HCEC 1CT (cell line): ENCODE measurements at regions not wholly inside any gene's neighbourhood (a gene's known extent, or its start where the extent isn't known, plus 50 kb on each side); places are given as distances from the start of the nearest gene placed in this dataset.

Source experiments
- DNase-seq: peaks from one replicate; pipeline ENCODE4 v3.0.0-alpha.2; 2017

DNA sequence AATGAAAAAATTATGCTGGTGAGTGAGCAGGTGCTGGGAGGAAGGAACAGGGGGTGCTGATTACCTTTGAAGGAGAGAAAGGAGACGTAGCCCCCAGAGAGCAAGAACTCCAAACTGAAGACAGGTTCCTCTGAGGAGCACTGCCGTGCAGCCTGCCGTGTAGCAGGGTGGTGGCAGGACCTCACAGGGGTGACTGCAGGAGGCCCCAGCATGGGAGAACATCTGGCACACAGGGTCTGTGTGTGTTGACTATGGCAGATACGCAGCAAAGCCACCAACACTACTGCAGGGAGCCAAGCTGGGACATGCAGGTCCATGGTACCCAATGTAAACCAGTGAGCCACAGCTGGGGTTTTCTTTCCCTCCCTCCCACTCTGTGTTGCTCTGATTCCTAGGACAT is 192.1 kb upstream of the PDE1C start:
- no peak for DNase-seq

DNA sequence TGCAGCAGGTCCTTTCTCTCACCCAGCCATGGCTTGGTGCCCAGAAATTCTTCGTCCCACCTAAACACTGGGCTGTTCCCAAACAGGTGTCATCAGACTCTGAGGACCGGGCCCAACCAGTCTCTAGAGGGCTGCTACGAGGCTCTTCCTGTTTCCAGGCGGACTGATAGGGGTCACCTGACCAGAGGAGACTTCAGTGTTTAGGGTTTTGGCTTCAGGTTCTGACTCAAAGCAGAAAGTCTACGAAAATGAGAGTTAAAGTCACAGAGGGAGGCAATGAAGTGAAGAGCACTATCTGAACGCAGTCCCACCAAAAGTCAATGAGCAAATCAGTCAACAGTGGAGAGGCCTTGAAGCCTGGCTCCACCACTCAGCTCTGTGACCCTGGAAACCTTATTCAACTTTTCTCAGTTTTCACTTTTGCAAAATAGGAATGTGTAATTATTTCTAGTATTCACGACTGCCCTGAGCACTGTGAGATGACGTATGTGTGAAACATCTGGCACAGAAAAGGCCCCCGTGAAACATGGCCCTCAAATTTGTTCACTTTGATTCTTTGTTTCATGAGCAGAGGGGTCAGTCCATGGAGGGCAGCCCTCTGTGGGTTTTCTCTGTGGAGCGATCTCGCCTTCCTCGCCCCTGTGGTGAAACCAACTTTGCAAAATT is 189.9 kb upstream of the PDE1C start:
- no peak for DNase-seq

DNA sequence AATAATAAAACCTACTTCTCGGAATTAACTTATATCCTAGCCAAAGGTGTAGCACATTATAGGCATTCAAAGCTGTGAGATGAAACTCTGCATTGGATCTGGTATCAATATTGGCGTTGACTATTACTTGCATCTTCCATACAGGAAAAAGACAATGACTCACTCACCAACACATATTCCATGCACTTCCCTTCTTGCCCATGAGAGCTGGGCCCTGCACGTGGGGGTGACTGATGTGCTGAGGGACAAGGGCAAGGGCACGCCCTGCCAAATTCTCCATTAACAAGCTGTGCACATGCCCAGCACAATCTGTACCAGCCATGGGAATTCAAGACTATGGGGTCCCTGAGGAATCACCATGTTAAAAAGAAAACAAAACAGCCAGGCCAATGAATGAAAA is 188.1 kb upstream of the PDE1C start:
- no peak for DNase-seq

DNA sequence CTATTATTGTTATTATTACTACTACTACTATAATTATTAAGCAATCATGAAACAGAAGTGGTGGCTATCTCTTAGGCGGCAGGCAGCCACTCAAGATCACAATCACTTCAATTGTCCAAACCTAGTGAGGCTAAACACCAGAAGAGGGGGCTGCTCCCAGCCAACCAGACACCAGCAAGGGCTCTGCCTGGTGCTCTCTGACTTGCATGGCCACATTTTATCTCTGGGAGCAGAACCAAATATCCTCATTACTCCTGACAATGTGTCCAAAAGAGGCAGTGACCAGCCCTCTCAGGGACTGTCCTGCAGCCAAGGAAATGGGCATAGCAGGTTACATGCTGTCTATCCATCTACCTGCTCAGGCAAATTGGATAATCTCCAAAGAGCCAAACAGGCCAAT is 187.4 kb upstream of the PDE1C start:
- DNase-seq, result no peak

DNA sequence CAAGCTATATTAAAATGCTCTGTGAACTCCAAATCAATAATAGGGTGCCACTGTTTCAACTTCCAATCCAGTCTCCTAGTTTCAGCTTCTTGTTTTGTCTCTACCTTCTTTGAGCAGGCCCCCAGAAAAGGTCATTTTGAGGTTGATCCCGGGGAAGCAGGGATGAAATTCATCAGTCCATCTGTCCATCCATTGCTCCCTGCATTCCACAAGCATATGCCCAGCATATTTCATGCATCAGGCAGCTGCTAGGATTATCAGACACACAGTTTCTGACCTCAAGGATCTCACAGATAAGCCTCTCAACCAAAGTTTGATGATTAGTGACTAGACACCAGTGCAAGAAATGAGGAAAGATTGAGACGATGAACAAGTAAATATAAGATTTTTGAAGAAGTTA is 186.6 kb upstream of the PDE1C start:
- no peak for DNase-seq

DNA sequence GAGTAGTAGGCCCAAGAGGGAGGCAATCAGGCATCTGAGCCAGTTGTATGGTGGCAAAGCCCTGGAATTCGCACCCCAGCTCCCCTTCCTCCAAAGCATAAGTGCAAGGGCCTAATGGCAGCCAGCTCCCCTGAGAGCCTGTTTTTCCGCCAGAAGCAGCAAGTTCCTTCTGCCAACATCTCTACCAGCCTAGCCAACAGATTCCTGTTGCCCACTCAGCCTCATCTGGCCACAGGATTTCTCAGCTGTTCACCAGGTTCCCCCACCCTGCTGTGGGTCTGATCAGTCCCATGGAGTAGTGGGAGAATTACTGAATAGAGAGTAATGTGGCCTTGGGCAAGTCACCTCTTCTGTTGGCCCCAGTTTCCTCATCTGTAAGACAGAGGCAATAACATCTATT is 186.2 kb upstream of the PDE1C start:
- DNase-seq, result no peak

DNA sequence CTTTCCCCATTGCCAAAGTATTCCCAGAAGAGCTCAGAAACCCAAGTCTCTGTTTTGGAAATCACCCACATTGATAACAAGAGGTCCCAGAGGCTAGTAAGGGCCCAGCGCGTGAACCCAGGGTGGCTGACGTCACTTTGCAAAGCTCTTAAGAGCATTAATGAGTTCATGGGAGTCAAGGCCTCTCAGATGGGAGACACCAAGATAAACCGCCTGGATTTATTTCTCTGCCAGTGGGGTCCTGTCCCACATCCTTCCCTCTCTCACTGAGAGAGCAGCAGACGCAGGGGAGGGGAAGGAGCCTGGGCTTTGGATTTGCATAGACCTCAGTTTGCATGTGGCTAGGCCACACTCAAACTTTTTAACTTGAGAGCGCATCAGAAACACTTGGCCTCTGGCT is 184.8 kb upstream of the PDE1C start:
- no peak for DNase-seq

DNA sequence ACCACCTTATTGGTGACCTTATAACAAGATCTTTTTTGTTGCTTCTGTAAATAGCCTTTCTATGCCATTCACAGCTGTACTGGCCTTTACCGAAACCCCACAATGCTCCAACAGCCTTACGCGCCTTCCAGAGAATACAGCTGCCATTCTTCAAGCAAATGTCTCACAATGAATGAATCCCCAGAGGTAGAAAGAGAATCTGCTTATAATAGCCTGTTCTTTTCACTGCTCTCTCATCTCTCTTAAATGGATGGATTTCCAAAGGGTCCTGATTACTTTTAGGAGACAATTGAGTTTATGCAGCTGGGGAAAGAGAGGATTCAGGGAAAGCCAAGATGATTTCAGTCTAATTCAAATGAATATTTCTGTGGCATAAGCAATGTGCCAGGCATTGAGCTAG is 183.1 kb upstream of the PDE1C start:
- DNase-seq, result no peak

DNA sequence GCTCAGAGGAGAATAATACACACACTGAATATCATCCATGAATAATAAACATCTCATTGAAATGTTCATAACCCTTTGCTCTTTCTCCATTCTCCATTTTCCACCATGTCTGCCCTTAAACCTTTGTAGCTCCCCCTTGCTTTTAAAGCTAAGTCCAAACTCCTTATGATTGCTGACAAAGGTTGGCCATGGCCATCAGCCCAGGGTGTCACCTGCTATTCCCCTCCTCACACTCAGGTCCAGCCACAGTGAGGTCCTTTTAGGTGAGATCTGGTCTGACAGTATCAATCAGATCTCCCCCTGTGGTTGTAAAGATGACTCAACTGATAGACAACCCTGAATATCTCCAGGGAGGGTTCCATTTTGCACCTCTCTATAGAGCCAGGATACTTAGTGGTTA is 181.5 kb upstream of the PDE1C start:
- DNase-seq, result no peak

DNA sequence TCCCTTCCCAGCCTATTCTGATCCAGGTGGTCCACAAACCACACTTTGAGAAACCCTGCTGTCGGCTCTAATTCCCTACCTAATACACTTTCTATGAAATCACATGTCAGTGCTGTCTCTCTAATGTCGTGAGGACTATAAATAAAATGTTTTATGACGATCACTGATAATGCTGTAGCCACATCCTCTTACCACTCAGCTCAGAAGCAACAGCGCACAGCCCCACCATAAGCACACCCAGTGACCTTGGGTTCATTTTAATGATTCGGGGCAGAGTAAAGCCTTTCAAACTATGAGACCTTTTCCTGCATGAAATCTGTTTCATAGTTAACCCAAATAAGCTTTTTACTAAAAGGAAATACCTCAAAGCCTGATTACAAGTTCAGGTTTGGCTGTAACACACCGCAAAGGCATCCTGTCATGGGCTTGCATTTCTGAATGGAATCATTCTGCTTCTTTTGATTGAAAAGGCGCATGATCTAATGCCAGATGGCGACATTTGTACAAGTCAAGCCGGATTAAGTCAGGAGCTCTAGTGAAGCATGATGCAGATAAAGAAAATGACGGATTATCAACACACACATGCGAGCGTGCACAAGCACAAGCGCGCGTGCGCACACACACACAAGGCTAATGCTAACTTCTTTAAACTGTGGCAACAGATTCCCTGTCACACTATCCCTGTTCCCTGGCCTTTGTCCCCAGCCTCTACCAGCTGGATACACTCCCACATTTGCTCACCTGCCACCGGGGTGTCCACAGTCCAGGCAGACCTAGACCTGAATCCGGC is 180.5 kb upstream of the PDE1C start:
- DNase-seq, result no peak

DNA sequence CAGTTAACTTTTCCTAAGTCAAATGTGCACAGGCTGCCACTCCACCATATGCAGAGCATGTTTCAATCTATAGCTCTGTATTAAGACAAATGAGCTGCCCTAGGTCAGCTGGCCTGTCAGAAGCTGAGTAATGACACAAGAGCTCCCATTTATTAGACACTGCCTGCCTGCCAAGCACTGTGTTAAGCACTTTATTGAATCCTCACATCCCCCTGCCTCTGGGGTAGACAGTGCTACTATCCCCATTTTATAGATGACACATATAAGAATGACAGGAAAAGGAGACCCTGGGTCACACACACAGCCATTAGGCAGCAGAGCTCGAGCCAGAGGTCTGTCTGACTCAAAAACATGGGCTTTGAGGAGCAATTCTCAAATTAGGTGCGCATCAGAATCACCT is 179.8 kb upstream of the PDE1C start:
- no peak for DNase-seq

DNA sequence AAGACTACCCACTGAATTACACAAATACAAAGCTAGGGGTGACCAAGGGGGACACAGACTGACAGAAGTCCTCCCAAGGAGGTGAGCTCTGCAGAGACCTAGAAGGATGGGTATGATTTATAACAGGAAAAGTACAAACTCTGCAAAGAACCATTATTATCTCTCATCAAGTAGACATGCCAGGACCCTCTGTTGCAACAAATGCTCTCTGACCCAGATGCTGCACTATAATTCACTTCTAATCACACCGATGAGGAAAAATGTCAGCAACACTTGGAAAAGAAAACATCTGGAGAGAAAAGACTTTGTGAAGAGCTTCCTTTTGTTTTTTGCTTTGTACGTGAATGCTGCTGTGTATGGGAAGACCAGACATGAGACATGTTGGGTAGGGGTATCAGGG is 178.3 kb upstream of the PDE1C start:
- no peak for DNase-seq

DNA sequence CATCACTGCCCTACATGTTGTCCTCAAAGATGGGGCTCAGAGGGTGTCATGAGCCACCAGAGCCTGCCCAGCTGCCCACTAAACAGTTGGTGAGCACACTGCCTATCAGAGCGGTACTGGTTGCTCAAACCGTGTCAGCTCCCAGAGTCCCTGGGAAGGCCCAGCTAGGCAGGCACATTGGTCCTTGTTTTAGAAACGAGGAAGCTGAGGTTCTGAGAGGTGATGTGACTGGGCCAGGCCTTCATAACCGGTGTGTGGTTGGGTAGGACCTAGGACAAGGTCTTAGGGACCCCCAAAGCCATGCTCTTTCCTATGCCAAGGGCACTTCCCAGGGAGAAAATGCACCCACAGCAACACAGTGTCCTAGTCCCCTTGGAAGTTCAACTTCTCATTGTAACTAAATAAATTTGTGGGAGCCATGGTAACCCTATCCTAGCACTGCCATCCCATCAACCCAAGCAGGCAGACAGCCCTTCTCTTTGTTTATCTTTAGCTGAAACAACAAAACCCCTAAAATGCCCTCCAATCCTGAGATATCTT is 174.7 kb upstream of the PDE1C start:
- no peak for DNase-seq

DNA sequence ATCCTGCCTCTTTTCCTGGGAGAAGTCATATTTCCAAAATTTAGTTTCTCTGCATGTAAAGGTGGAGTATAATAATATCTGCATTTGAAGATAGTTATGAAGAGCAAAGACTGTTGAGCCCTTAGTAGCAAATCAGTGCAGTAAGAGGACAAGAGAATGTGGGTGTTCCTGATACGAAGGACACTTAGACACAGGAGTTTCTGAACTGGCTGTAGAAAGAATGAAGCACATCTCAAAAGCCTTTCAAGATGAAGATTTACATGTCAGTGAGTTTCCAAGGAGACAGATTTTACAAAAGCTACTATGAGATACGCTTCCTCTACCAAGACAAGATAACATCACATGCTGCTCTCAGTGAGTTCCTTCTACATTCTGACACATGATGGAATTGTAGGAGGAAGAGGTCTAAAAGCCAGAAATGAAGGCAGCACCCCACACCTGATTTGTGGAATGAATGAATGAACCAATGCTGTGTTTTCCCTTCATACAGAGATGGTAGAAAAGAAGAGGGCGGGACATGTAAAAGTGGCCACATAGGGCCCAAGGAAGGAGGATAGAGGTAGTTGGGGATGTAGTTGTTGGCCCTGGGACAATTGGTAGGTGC is 173.6 kb upstream of the PDE1C start:
- DNase-seq, result no peak

DNA sequence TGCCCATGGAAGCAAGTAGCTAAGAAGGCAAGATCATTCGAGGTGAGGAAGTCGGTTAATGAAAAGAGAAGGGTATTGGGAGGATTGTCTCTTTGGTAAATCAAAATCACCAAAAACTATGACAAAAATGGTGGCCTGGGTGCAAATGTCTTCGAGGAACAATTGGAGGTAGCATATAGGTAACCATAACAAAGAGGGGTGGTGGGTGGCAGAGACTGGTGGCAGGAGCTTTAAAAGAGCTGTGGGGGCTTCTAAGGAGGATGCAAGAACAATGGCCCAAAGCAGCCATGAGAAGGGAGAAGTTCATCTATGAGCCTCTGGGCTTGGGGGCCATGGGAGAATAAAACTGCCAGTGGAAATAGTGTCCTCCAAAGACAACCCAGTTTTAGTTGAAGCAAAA is 172.2 kb upstream of the PDE1C start:
- no peak for DNase-seq

DNA sequence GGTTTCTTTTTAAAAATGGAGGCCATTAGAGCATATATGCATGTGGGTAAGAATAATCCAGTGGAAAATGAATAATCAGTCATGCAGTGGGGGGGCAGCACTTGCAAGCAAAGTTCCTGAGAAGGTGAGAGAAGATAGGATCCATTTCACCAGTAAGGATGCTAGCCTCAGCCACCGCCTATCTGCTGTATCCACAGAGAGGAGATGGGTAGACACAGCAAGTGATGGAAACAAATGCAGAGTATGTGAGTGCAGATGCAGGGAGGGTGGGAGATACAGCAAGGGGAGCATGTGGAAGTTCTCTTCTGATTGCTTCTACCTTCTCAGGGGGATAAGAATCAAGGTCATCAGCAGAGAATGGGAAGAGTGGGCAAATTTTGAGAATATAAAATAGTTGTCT is 171.4 kb upstream of the PDE1C start:
- no peak for DNase-seq

DNA sequence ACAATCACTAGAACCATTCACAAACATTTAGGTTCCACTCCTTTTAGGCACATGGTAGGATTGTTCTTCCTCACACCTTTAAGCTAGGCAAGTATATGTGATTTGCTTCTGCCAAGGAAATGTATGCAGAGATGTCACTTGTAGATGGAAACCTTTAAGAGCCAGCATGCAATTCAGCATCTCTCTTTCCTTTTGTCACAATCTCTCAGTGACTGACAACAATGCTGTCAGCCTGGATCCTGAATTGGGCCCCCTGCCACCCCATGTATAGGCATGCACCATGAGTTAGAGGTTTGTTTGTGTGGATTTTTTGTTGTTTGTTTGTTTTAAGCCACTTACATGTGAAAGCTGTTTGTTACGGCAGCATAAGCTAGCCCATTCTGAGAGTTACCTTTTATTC is 169.6 kb upstream of the PDE1C start:
- DNase-seq, result no peak

DNA sequence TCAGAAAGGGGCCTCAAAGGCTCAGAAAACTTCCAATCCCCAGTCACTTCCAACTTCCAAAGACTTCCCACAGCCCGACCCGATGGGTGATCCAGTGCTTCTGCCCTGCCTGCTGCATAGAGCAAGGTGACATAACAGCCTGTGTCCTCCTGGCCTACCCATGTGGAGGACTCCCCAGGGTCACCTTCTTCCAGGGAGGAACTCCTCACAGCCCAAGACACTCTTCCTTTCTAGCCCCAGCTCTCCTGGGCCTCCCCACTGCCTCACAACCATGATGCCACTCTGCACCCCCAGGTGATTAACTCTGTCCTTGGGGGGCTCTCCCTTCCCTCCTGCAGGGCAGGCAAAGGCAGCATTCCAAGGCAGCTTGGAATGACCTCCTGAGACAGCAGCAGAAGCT is 158.4 kb upstream of the PDE1C start:
- no peak for DNase-seq

DNA sequence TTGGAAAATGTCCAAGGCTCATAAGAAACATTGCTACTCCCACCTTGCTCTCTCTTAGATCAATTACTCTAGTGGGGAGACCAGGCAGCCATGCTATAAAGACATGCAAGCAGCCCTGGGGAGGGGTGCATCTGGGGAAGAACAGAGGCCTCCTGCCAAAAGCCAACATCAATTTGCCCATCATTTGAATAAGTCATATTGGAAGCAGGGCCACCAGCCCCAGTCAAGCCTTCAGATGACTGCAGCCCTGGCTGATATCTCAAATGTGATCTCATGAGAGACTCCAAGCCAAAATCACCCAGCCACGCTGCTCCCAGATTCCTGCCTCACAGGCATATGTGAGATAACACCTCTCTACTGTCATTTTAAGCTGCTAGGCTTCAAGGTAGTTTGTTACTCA is 157.5 kb upstream of the PDE1C start:
- no peak for DNase-seq

DNA sequence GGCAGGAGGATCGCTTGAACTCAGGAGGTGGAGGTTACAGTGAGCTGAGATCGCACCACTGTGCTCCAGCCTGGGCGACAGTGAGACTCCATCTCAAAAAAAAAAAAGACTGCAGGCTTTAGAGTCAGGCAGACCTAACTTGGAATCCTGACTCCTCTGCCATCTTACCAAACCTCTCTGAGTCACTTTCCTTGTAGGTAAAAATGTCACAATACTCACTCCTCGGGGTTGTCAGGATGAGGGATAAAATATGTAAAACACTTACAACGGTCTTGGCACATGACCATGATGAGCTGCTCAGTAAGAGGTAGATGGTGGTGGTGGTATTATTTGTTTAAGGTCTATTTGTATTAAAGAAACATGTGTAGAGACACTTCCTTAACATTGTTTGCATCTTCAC is 154.1 kb upstream of the PDE1C start:
- DNase-seq, result no peak

DNA sequence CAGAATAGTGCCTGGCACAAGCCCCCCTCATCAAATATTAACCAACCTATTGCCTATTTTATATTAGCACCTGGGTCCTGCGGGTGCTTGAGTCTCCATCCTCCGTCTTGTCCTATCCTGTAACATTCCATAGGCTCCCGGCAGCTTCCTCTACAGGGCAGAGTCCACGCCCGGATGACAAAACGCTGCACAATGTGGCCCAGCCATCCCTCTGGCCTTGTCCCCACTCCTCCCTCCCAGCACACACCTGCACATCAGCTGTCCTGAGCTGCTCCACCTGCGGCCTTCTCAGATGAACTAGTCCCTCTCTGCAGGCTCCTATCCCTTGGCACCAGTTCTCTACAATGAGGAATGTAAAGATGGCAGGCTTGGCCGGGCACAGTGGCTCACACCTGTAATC is 153.5 kb upstream of the PDE1C start:
- no peak for DNase-seq

DNA sequence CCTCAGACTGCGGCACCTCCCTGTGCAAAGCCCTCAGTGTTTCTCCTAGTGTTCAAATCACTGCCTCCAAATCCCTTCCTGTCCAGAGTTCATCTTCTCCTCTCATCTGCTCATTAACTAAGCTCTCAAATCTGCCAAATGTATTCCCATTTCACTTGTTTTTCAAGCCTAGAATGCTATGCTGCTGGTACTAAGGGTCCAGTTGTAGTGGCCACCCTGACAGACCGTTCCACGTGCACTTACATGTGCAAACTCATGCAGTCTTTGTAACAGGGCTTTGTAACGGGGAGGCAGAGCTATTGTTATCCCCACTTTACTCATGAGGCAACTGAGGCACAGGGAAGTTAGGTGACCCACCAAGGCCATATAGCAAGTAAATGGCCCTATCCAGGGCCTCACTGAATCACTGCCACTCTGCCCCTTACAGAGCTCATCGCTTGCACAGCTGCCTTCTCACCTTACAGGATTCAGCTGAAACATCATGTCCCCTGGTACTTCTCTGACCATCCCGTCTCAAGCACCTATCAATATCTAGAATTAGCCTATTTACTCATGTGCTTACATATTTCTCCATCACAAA is 153.0 kb upstream of the PDE1C start:
- no peak for DNase-seq

DNA sequence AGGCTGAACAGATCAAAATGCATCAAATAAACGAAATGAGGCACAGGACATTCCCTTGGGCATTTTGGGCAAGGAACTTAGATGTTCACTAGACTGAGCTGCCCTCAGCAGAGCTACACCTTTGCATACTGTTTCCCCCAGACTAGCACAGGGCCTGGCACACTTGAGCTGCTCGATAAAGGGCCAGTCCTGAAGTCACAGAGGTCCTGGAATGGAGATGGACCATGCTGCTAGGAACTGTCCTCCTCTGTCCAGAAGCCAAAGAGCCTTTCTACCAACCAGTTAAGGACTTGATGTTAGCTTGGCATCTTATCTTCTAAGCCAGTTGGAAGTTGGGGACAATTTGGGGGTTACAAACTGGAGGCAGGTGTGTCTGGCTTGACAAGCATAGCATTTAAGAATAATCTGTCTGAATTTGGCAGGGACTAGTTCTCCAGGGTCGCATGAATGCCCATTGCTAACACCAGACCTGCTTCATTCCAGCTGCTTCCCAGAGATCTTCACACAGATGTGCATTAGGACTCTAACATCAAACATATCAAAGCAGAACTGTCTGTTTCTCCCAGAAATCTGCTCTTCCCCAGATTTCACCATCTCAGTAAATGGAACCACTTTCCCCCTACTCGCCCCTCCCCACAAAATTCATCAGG is 152.2 kb upstream of the PDE1C start:
- no peak for DNase-seq
